BJ (cell line): ENCODE measurements at regions not wholly inside any gene's neighbourhood (a gene's known extent, or its start where the extent isn't known, plus 50 kb on each side); places are given as distances from the start of the nearest gene placed in this dataset.

Source experiments
- CTCF ChIA-PET: fragments of 350-600 bp; formaldehyde crosslinking; extraction: SDS; loops from one replicate; lab custom pipeline; 2021; ENCODE audit warnings: antibody characterized with exemption, inconsistent platforms; lab: Yijun Ruan, JAX
- POLR2A ChIA-PET: fragments of 300-600 bp; sonication (Branson Sonifier 250); formaldehyde crosslinking; extraction: SDS; loops from one replicate; lab custom pipeline; 2021; ENCODE audit warnings: antibody characterized with exemption; lab: Charles Lee
- DNase-seq: peaks from one replicate; pipeline ENCODE4 v3.0.0-alpha.2; 2011; ENCODE audit warnings: low read depth
- H3K27me3 ChIP-seq: 2 replicates; pipeline ENCODE4 v1.6.0; 2011; ENCODE audit warnings: low read length; ENCODE audit not compliant: control insufficient read depth, insufficient read depth
- H3K36me3 ChIP-seq: 2 replicates; pipeline ENCODE4 v1.5.1; 2011; ENCODE audit warnings: low read length; ENCODE audit not compliant: control insufficient read depth, insufficient read depth
- H3K4me3 ChIP-seq: 2 replicates; pipeline ENCODE4 v1.5.1; 2011; ENCODE audit warnings: low read depth, mild to moderate bottlenecking, control low read depth, low read length
- TF ChIP-seq, protein P1 (sequence below): IDR thresholded peaks from 2 replicates; pipeline ENCODE4 v1.5.1; 2011; ENCODE audit warnings: low read depth, mild to moderate bottlenecking, control low read depth, inconsistent platforms, low read length, moderate library complexity; ENCODE audit not compliant: insufficient read depth

DNA sequence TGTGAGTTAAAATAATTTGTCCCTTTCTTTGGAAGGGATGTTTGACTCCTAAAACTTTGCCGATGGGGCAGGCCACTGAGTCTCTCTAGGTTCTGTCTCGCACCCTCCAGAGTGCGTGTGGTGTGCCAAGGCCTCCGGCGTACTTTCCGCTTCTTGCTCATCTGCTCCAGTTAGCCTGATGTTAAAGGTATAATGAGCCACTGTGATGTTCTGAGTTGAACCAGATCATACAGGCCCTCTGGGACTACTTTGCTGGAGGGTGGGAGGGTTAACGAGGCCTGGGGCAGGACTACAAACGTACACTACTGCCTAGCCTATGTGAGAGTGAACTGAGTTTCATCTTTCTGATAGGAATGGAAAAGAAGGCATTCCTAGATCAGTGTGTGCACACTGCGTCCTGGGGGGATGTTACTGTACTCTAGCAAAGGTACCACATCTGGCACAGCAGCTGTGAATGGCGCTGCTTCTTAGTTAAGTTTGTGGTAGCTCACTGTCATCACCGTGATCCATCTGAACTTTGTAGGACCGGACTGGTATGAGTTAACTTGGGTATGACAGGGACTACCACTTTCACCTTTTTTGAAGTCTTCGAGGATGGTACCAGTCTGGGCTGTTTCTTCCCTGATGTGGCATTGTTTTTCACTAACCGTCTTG lies 60.2 kb downstream of the RGS12 start:
- H3K27me3 ChIP-seq = no peaks in the 10 kb centered on the region
- H3K36me3 ChIP-seq = no peaks in the 10 kb centered on the region
- ChIA-PET CTCF (interaction anchor here (1.1 to 1.4 kb wide), 3 partner anchors 11 to 91 kb away, joined by 3 to 7 read pairs (median 3); no protein-coding TSS in a partner anchor), POLR2A (no interaction called here)
- DNase-seq = no peak
- TF ChIP-seq, protein P1, sequence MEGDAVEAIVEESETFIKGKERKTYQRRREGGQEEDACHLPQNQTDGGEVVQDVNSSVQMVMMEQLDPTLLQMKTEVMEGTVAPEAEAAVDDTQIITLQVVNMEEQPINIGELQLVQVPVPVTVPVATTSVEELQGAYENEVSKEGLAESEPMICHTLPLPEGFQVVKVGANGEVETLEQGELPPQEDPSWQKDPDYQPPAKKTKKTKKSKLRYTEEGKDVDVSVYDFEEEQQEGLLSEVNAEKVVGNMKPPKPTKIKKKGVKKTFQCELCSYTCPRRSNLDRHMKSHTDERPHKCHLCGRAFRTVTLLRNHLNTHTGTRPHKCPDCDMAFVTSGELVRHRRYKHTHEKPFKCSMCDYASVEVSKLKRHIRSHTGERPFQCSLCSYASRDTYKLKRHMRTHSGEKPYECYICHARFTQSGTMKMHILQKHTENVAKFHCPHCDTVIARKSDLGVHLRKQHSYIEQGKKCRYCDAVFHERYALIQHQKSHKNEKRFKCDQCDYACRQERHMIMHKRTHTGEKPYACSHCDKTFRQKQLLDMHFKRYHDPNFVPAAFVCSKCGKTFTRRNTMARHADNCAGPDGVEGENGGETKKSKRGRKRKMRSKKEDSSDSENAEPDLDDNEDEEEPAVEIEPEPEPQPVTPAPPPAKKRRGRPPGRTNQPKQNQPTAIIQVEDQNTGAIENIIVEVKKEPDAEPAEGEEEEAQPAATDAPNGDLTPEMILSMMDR = no peak
- H3K4me3 ChIP-seq = no peak overlapping the region

DNA sequence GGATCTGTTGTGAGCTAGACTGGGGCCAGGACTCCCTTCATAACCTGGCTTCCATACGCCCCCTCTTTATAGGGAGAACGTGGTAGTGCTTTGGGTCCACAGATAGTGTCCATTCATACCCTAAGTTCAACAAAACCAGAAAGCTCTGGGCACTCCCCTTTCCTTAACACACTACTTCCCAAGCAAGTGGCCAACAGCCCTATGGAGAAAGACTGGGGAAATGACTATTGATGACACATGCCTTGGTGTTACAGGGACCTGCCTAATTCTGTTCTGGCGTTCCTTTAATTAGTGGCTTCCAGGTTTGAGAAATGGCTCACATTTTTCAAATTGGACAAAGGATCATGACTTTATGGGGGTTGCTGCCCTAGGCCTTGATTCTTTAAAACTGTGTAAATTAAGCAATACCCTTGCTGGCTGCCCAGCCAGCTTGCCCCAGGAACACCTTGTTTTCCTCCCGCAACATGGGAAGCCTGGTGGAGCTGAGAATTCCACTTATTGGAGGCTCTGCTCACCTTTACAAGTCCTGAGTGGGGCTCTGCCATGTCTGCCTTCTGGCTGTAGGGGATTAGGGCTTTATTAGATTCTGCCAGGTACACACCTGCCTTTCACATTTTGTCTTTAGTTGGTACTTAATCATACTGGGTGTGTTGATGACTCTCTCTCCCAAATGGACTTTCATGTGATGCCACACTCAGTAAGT lies 61.1 kb downstream of the RGS12 start:
- ChIA-PET CTCF (interaction anchor here (0.9 to 2.2 kb wide), 5 partner anchors 8 to 90 kb away, joined by 3 to 12 read pairs (median 3); no protein-coding TSS in a partner anchor), POLR2A (no interaction called here)
- Histone ChIP-seq H3K27me3 (no peaks in the 10 kb centered on the region), H3K4me3 (no peak overlapping the region), H3K36me3 (no peaks in the 10 kb centered on the region)
- DNase-seq = no peak
- TF ChIP-seq, protein P1 = no peak

- Histone ChIP-seq H3K36me3 (no peaks in the 10 kb centered on the region), H3K27me3 (no peaks in the 10 kb centered on the region), H3K4me3 (no peak overlapping the region)
- ChIA-PET POLR2A (no interaction called here), CTCF (interaction anchor here (0.9 to 2.2 kb wide), 4 partner anchors 8 to 89 kb away, joined by 3 to 12 read pairs (median 7); no protein-coding TSS in a partner anchor)
- TF ChIP-seq, protein P1 = no peak
- DNase-seq = no peak
Observed at GRCh38 chr4:3354455-3354811, 61.6 kb downstream of the RGS12 start.

GRCh38 chr4:3355266-3355748 lies 62.5 kb downstream of the RGS12 start:
- no peaks in the 10 kb centered on the region for H3K27me3 ChIP-seq
- DNase-seq = no peak
- no peak overlapping the region for H3K4me3 ChIP-seq
- ChIA-PET CTCF (interaction anchor here (2.2 kb wide), 2 partner anchors 9 to 88 kb away, joined by 11 to 12 read pairs; no protein-coding TSS in a partner anchor), POLR2A (no interaction called here)
- no peaks in the 10 kb centered on the region for H3K36me3 ChIP-seq
- TF ChIP-seq, protein P1 = no peak

- no peak for DNase-seq
- TF ChIP-seq, protein P1 = no peak
- no peaks in the 10 kb centered on the region for H3K36me3 ChIP-seq
- CTCF ChIA-PET = interaction anchor here (2.5 kb wide), 1 partner anchor 12 kb away, joined by 10 read pairs; no protein-coding TSS in a partner anchor
- H3K4me3 ChIP-seq = no peak overlapping the region
- POLR2A ChIA-PET = no interaction called here
- H3K27me3 ChIP-seq = no peaks in the 10 kb centered on the region
Observed at GRCh38 chr4:3358656-3359055, 65.8 kb downstream of the RGS12 start.
